Gastroesophageal sphincter (tissue), 3 donors: ENCODE measurements at regions not wholly inside any gene's neighbourhood (a gene's known extent, or its start where the extent isn't known, plus 50 kb on each side); places are given as distances from the start of the nearest gene placed in this dataset.

Source experiments
- EP300 ChIP-seq: sonication (generic); formaldehyde crosslinking; IDR thresholded peaks from one replicate; pipeline ENCODE4 v1.6.1; 2017; ENCODE audit warnings: antibody characterized with exemption, mild to moderate bottlenecking
- POLR2A ChIP-seq, 2 donors: fragments of 450-650 bp; IDR thresholded peaks; one replicate each; pipeline ENCODE4 v1.6.1; 2017; ENCODE audit warnings: antibody characterized with exemption in 2 of 2, mild to moderate bottlenecking in 2 of 2, moderate library complexity in 1 of 2
- POLR2AphosphoS5 ChIP-seq: sonication (generic); formaldehyde crosslinking; IDR thresholded peaks from one replicate; pipeline ENCODE4 v1.6.1; 2017; ENCODE audit warnings: antibody characterized with exemption
- TF ChIP-seq, protein P1 (sequence below), 4 experiments: fragments of 200-600 bp in 2 of 4; fragments of 450-650 bp in 2 of 4; sonication (generic) in 1 of 4; IDR thresholded peaks; one replicate each; pipeline ENCODE4 v1.5.1; 2017 to 2019; ENCODE audit warnings: antibody characterized with exemption in 4 of 4, mild to moderate bottlenecking in 2 of 4, moderate library complexity in 2 of 4

GRCh38 chr4:182192511-182193181 lies 50.6 kb upstream of the TENM3 start:
- TF ChIP-seq, protein P1, sequence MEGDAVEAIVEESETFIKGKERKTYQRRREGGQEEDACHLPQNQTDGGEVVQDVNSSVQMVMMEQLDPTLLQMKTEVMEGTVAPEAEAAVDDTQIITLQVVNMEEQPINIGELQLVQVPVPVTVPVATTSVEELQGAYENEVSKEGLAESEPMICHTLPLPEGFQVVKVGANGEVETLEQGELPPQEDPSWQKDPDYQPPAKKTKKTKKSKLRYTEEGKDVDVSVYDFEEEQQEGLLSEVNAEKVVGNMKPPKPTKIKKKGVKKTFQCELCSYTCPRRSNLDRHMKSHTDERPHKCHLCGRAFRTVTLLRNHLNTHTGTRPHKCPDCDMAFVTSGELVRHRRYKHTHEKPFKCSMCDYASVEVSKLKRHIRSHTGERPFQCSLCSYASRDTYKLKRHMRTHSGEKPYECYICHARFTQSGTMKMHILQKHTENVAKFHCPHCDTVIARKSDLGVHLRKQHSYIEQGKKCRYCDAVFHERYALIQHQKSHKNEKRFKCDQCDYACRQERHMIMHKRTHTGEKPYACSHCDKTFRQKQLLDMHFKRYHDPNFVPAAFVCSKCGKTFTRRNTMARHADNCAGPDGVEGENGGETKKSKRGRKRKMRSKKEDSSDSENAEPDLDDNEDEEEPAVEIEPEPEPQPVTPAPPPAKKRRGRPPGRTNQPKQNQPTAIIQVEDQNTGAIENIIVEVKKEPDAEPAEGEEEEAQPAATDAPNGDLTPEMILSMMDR (IDR thresholded peaks at IDR 0.05) = no peak
- TF ChIP-seq POLR2AphosphoS5 = no peak
- TF ChIP-seq POLR2A (IDR thresholded peaks at IDR 0.05) = no peak
- TF ChIP-seq EP300 = no peak
